Mucosa of descending colon (tissue), 3 donors: ENCODE measurements at regions not wholly inside any gene's neighbourhood (a gene's known extent, or its start where the extent isn't known, plus 50 kb on each side); places are given as distances from the start of the nearest gene placed in this dataset.

Experiments
- ATAC-seq: fragments of 200-7000 bp; cut with Tn5 transposase; one replicate; pipeline ENCODE4 v1.9.1; 2020; ENCODE audit warnings: mild to moderate bottlenecking, moderate library complexity
- DNase-seq, 3 donors: peaks; one replicate each; pipeline ENCODE4 v3.0.0-alpha.2; 2020
- H3K36me3 ChIP-seq: fragments of 200-600 bp; one replicate; pipeline ENCODE4 v1.8.0; 2021; ENCODE audit warnings: low read depth, mild to moderate bottlenecking
- H3K4me1 ChIP-seq: fragments of 200-600 bp; one replicate; pipeline ENCODE4 v1.8.0; 2021; ENCODE audit warnings: low read depth, mild to moderate bottlenecking
- H3K4me3 ChIP-seq: fragments of 200-600 bp; one replicate; pipeline ENCODE4 v1.8.0; 2021; ENCODE audit warnings: mild to moderate bottlenecking
- H3K9me3 ChIP-seq: fragments of 200-600 bp; one replicate; pipeline ENCODE4 v1.8.0; 2021; ENCODE audit warnings: mild to moderate bottlenecking
- intact Hi-C, 2 donors: fragments of 100-400 bp; cut with DNase I in 1 of 2; cut with micrococcal nuclease in 1 of 2; formaldehyde crosslinking; loops; one replicate each; pipeline versions ENCODE4 v1.11.0 to v1.11.1; 2022; cut with DNase I, micrococcal nuclease
- TF ChIP-seq, protein P1 (sequence below): fragments of 200-600 bp; IDR thresholded peaks from one replicate; pipeline ENCODE4 v1.8.0; 2022; ENCODE audit warnings: antibody characterized with exemption, mild to moderate bottlenecking
- donor health status: DM: no; HTN: no; CAD: no; lungs with moderate emphysema.
- donor health status: DM: no; HTN: no; CAD: no.
- donor health status: DM: no; HTN: yes; CAD: no.

DNA sequence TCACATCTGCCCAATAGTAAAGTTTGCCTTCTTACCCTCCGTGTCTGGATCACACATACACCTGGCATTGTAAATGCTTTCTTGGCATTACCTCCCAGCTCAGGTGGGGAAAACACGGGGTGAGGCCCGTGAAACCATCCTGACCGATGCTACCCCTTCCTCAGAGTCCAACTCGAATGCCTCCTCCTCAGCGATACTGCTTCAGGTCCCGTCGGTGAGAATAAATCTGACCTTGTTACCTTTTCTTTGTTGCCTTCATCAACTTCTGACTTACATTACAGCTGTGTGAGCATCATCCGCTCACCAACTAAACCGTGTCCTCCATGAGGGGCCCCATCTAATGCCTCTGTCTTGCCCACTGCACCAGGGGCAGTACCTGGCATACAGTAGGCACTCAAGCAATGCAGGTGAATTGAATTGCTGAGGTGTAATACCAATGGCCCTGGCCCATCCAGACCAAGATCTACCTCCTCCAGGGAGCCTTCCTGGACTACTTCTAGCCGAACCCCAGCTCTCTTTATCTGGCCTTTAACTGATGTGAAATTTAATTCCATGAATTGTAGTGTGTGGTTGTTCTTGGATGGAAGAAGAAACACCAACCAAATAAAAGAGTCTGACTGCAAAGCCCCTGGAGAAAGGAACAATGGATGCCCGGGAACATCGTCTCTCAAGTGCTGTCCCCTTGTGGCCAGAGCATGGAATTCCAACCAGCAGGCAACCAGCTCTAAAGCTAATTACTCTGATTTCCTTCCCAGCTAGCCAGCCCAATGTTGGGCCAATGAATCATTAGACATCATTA lies 141.5 kb downstream of the ANKRD60 start:
- no peaks in the 10 kb centered on the region for H3K9me3 ChIP-seq
- no peak overlapping the region for H3K4me3 ChIP-seq
- DNase-seq (peak in 2 of 3 donors; percentile 43 to 51), ATAC-seq (peak; percentile 78)
- TF ChIP-seq, protein P1, sequence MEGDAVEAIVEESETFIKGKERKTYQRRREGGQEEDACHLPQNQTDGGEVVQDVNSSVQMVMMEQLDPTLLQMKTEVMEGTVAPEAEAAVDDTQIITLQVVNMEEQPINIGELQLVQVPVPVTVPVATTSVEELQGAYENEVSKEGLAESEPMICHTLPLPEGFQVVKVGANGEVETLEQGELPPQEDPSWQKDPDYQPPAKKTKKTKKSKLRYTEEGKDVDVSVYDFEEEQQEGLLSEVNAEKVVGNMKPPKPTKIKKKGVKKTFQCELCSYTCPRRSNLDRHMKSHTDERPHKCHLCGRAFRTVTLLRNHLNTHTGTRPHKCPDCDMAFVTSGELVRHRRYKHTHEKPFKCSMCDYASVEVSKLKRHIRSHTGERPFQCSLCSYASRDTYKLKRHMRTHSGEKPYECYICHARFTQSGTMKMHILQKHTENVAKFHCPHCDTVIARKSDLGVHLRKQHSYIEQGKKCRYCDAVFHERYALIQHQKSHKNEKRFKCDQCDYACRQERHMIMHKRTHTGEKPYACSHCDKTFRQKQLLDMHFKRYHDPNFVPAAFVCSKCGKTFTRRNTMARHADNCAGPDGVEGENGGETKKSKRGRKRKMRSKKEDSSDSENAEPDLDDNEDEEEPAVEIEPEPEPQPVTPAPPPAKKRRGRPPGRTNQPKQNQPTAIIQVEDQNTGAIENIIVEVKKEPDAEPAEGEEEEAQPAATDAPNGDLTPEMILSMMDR = peak; percentile 70
- H3K4me1 ChIP-seq = peaks cover 1% of the 10 kb centered on the region
- intact Hi-C loops = loop anchor here (5.0 kb wide), 2 partner anchors 430 to 435 kb away; no protein-coding TSS in a partner anchor
- no peaks in the 10 kb centered on the region for H3K36me3 ChIP-seq

DNA sequence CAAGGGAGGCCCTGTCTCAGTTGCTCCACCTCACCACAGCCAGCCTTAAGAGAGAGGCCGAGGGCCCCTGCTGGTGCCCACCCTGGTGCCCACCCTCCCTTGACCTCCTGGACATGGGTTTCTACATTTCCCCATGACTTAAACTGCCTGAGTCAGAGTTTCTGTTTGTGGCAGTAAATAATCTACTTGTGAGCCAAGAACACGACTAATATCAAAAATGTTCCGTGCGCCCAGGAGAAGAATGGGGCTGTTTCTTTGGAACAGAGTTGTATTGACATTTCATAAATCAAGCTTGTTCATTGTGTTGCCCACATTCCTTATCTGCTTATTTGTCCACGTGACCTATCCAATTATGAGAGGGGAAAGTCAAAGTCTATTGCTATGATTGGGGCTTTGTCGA lies 143.5 kb downstream of the ANKRD60 start:
- DNase-seq = peak in 1 of 3 donors; percentile 20
- Histone ChIP-seq H3K4me1 (peaks cover 6% of the 10 kb centered on the region), H3K36me3 (no peaks in the 10 kb centered on the region), H3K9me3 (no peaks in the 10 kb centered on the region), H3K4me3 (no peak overlapping the region)
- intact Hi-C loops = loop anchor here (5.0 kb wide), 2 partner anchors 428 to 433 kb away; no protein-coding TSS in a partner anchor
- TF ChIP-seq, protein P1 = no peak
- ATAC-seq = peak; percentile 87

DNA sequence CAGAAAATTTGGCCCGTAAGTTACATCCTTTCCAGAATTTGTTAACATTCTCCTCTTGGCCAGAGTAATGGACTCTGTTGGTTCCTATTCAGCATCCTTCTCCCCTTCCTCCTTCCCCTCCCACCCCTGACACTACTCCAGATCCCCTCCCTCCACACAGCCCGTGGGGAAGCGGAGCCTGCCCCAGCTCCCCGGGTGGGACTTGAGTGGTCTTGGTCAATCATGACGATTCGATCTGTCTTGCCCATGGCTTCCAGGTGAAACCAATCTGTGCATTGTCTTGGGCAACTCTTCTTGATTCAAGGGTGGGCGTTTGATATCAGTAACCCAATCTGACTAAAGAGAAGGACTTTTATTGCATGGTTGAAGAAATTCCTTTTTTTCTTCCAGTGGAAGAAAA lies 143.9 kb downstream of the ANKRD60 start:
- TF ChIP-seq, protein P1 = no peak
- ATAC-seq (no peak), DNase-seq (no peak)
- intact Hi-C loops = no loop called here
- H3K4me1 ChIP-seq = peaks cover 6% of the 10 kb centered on the region
- H3K4me3 ChIP-seq = no peak overlapping the region
- no peaks in the 10 kb centered on the region for H3K9me3 ChIP-seq
- H3K36me3 ChIP-seq = no peaks in the 10 kb centered on the region

DNA sequence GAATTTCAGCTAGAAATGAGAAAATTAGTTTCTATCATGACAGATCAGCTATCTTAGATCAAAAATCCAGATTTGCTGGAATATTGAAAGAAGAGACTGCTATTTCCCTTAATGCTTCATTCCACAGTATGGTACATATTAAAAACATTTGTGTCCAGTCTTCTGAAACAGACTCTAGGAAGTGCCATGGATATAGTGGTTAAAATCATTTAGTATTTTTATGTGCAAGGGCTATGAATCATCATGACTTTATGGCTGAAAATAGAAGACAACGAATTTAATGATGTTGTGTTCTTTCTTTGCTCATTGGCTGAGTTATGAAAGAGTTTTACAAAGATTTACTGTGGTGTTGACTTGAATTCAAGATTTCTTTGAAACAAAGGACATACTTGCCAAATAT lies 146.6 kb downstream of the ANKRD60 start:
- intact Hi-C loops = no loop called here

DNA sequence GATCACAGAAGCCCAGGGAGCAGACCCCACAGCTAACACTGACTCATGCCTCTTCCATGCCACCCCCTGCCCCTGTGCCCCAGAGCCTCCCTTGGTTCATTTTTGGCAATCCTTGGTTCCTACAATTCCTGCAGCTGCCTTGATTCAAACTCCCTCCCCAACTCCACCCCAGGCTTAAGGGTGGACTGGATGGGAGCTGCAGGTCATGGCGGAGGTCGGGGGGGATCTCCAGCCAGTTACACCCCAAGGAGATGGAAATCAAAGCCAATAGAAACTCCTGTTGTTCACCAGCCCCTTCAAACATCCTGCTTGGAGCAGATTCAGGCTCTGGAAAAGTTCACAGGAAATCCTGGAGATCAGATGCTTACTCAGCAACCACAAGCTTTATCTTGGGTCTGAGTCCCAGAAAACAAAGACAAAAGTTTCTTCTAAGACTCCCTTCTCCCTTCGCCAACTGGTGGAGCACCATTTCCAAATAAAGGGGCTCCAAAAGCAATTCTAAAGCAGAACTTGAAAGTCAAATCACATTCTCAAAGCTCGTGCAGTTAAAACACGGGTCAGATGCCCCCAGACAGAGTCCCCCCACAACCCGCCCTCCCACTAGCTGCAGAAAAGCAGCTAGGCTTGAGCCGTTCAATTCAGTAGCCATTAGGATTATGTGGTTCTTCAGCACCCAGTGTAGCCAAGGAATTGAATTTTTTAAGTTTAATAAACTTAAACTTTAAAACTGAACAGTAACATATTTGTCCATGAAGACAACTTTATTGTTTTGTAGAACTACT lies 149.5 kb downstream of the ANKRD60 start:
- ATAC-seq = no peak

More for the DNA sequence above, 146.6 kb downstream of the ANKRD60 start:
- peaks cover 6% of the 10 kb centered on the region for H3K4me1 ChIP-seq
- DNase-seq (no peak), ATAC-seq (peak; percentile 51)
- H3K4me3 ChIP-seq = no peak overlapping the region
- TF ChIP-seq, protein P1 = no peak
- no peaks in the 10 kb centered on the region for H3K9me3 ChIP-seq
- H3K36me3 ChIP-seq = no peaks in the 10 kb centered on the region

More for the DNA sequence above, 149.5 kb downstream of the ANKRD60 start:
- intact Hi-C loops = no loop called here
- H3K9me3 ChIP-seq = no peaks in the 10 kb centered on the region
- H3K4me1 ChIP-seq = peaks cover 6% of the 10 kb centered on the region
- TF ChIP-seq, protein P1 = no peak
- no peak for DNase-seq
- H3K36me3 ChIP-seq = no peaks in the 10 kb centered on the region
- no peak overlapping the region for H3K4me3 ChIP-seq
